Ovary (tissue), 7 donors: ENCODE measurements at regions not wholly inside any gene's neighbourhood (a gene's known extent, or its start where the extent isn't known, plus 50 kb on each side); places are given as distances from the start of the nearest gene placed in this dataset.

Experiments
- DNase-seq, 5 donors: peaks; one replicate each; pipeline ENCODE4 v3.0.0-alpha.2; 2019 to 2020
- H3K27ac ChIP-seq, 2 donors: fragments of 200-600 bp; one replicate each; pipeline versions ENCODE4 v1.5.1 to v1.8.0; 2019 to 2022
- H3K27me3 ChIP-seq: fragments of 200-600 bp; one replicate; pipeline ENCODE4 v1.8.0; 2022
- H3K36me3 ChIP-seq: fragments of 200-600 bp; sonication (generic); one replicate; pipeline ENCODE4 v1.5.1; 2019
- H3K4me1 ChIP-seq: one replicate; pipeline ENCODE4 v1.8.1; 2013; ENCODE audit warnings: mild to moderate bottlenecking, moderate library complexity; ENCODE audit not compliant: insufficient read depth
- H3K4me3 ChIP-seq: fragments of 200-600 bp; sonication (generic); one replicate; pipeline ENCODE4 v1.5.1; 2017
- H3K9me3 ChIP-seq, 2 donors: fragments of 200-600 bp in 1 of 2; sonication (generic) in 1 of 2; one replicate each; pipeline versions ENCODE4 v1.5.1 to v1.8.1; 2013 to 2019; ENCODE audit warnings: mild to moderate bottlenecking in 1 of 2, moderate library complexity in 1 of 2
- CTCF ChIP-seq, 3 donors: fragments of 450-650 bp in 2 of 3; fragments of 200-600 bp in 1 of 3; IDR thresholded peaks; one replicate each; pipeline versions ENCODE4 v1.5.1 to v1.8.0; 2016 to 2022; ENCODE audit warnings: antibody characterized with exemption in 3 of 3, mild to moderate bottlenecking in 1 of 3
- EP300 ChIP-seq: sonication (generic); formaldehyde crosslinking; IDR thresholded peaks from one replicate; pipeline ENCODE4 v1.6.1; 2017; ENCODE audit warnings: antibody characterized with exemption
- POLR2A ChIP-seq: fragments of 450-650 bp; IDR thresholded peaks from one replicate; pipeline ENCODE4 v1.6.1; 2017; ENCODE audit warnings: antibody characterized with exemption, mild to moderate bottlenecking, moderate library complexity
- WGBS, 3 donors: extraction: QIAGEN DNeasy Blood & Tissue Kit in 1 of 3; methylation state at CpG; one replicate each; pipeline versions ENCODE4 v1.1.5 to v1.1.7; 2013 to 2017; 5-methylcytosine and 5-hydroxymethylcytosine counted together
- intact Hi-C, 4 donors: fragments of 100-400 bp; cut with DNase I; formaldehyde crosslinking; loops; one replicate each; pipeline versions ENCODE4 v1.11.0 to v1.15.1; 2022 to 2023
- donor health status: DM: no; HTN: no; CAD: no; lungs with moderate emphysema.
- donor health status: DM: no; HTN: no; CAD: no.
- donor health status: Bipolar disorder and iron deficiency.
- donor health status: DM: no; HTN: no; CAD: no.
- donor health status: DM: yes; HTN: yes; CAD: no.

GRCh38 chr1:207214453-207214852 is 107.0 kb upstream of the CD55 start:
- WGBS, 3 donors: 95 to 97% (median 96%) methylated on average over 1 of the region's 1 CpG

GRCh38 chr1:207217778-207218511 is 103.5 kb upstream of the CD55 start:
- WGBS, 3 donors: 35 to 49% (median 39%) methylated on average over 8 of the region's 8 CpGs
- Histone ChIP-seq H3K27me3 (no peaks in the 10 kb centered on the region), H3K4me1 (peaks cover 11% of the 10 kb centered on the region), H3K9me3 (peaks cover 0 to 3% of the 10 kb centered on the region in 2 donors), H3K36me3 (no peaks in the 10 kb centered on the region), H3K27ac (peak overlapping the region in 1 of 2 donors; percentile 36), H3K4me3 (no peak overlapping the region)
- DNase-seq: no peak
- TF ChIP-seq EP300 (no peak), CTCF (IDR thresholded peaks at IDR 0.05) (no peak), POLR2A (no peak)
- intact Hi-C loops: no loop called here

More at GRCh38 chr1:207214453-207214852, 107.0 kb upstream of the CD55 start:
- no peak for TF ChIP-seq CTCF (IDR thresholded peaks at IDR 0.05)
- TF ChIP-seq EP300: no peak
- TF ChIP-seq POLR2A: no peak
- no peak for DNase-seq
- intact Hi-C loops: no loop called here
- no peaks in the 10 kb centered on the region for H3K36me3 ChIP-seq
- H3K4me1 ChIP-seq: peaks cover 6% of the 10 kb centered on the region
- H3K27ac ChIP-seq: no peak overlapping the region
- H3K27me3 ChIP-seq: no peaks in the 10 kb centered on the region
- H3K9me3 ChIP-seq: peaks cover 0 to 3% of the 10 kb centered on the region in 2 donors
- H3K4me3 ChIP-seq: no peak overlapping the region

GRCh38 chr1:207218512-207219362 is 102.7 kb upstream of the CD55 start:
- intact Hi-C loops: no loop called here
- DNase-seq: peak in 3 of 5 donors; percentile 30 to 43 (median 33)
- Histone ChIP-seq H3K36me3 (no peaks in the 10 kb centered on the region), H3K27me3 (no peaks in the 10 kb centered on the region), H3K9me3 (no peaks in the 10 kb centered on the region), H3K4me1 (peaks cover 11% of the 10 kb centered on the region), H3K4me3 (no peak overlapping the region), H3K27ac (peak overlapping the region in 1 of 2 donors; percentile 36)
- TF ChIP-seq POLR2A (no peak), CTCF (IDR thresholded peaks at IDR 0.05) (no peak), EP300 (no peak)
- 37 to 46% (median 40%) methylated on average over 6 of the region's 6 CpGs for WGBS, 3 donors

GRCh38 chr1:207219979-207220889 is 101.2 kb upstream of the CD55 start:
- intact Hi-C loops: loop anchor here in 1 of 4 donors (2.0 kb wide), 1 partner anchor 23 kb away; no protein-coding TSS in a partner anchor
- TF ChIP-seq CTCF (IDR thresholded peaks at IDR 0.05) (no peak), EP300 (no peak), POLR2A (no peak)

More at GRCh38 chr1:207219979-207220889, 101.2 kb upstream of the CD55 start:
- no peaks in the 10 kb centered on the region for H3K27me3 ChIP-seq
- DNase-seq: peak in 1 of 5 donors; percentile 26
- H3K4me1 ChIP-seq: peaks cover 11% of the 10 kb centered on the region
- H3K9me3 ChIP-seq: no peaks in the 10 kb centered on the region
- no peak overlapping the region for H3K27ac ChIP-seq
- no peaks in the 10 kb centered on the region for H3K36me3 ChIP-seq
- WGBS, 3 donors: 57 to 63% (median 59%) methylated on average over 24 of the region's 24 CpGs
- H3K4me3 ChIP-seq: no peak overlapping the region
